HEK293 (cell line): ENCODE measurements at regions not wholly inside any gene's neighbourhood (a gene's known extent, or its start where the extent isn't known, plus 50 kb on each side); places are given as distances from the start of the nearest gene placed in this dataset.

Source experiments
- MZF1 ChIP-seq: fragments of 450-650 bp; formaldehyde crosslinking; IDR thresholded peaks from 2 replicates; pipeline ENCODE4 v1.5.1; 2017; ENCODE audit warnings: missing biosample characterization, missing genetic modification characterization, borderline replicate concordance
- YY1 ChIP-seq: fragments of 450-650 bp; formaldehyde crosslinking; IDR thresholded peaks from 2 replicates; pipeline ENCODE4 v1.5.1; 2018; ENCODE audit warnings: missing biosample characterization, missing genetic modification characterization
- ZNF596 ChIP-seq: fragments of 450-650 bp; IDR thresholded peaks from 2 replicates; pipeline ENCODE4 v1.5.0; 2018; ENCODE audit warnings: missing biosample characterization, mild to moderate bottlenecking, missing genetic modification characterization, moderate library complexity
- TF ChIP-seq, protein P1 (sequence below): fragments of 450-650 bp; formaldehyde crosslinking; IDR thresholded peaks from 2 replicates; pipeline ENCODE4 v1.5.1; 2016; ENCODE audit warnings: missing biosample characterization, missing genetic modification characterization
- TF ChIP-seq, protein P2 (sequence below): fragments of 450-650 bp; formaldehyde crosslinking; IDR thresholded peaks from 2 replicates; pipeline ENCODE4 v1.5.1; 2017; ENCODE audit warnings: missing biosample characterization, missing genetic modification characterization
- TF ChIP-seq, protein P3 (sequence below): fragments of 450-650 bp; formaldehyde crosslinking; IDR thresholded peaks from 2 replicates; pipeline ENCODE4 v1.5.1; 2016; ENCODE audit warnings: missing biosample characterization, missing genetic modification characterization, borderline replicate concordance
- TF ChIP-seq, protein P4 (sequence below): fragments of 450-650 bp; formaldehyde crosslinking; IDR thresholded peaks from 2 replicates; pipeline ENCODE4 v1.5.1; 2016; ENCODE audit warnings: missing biosample characterization, missing genetic modification characterization

DNA sequence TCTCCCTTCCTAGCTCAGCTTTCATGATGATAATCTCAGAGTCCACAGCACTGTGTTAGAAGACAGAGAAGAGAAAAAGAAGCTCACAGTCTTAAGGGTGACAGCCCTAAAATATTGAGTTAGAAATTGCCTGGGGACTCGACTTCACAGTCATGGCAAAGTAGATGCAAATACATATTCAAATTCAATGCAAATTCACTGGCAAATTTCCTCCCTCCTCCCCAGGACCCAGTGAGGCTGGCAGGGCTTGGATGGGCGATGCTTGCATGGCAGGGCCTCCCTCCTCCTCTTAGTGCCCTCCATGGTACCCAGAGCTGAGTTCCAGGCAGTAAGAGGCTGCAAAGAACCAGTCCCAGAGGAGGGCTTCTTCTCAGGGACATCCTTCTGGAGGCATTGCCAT, 115.6 kb upstream of the UQCRFS1 start:
- TF ChIP-seq YY1 (tag by site-specific recombination) (no peak), MZF1 (tag by site-specific recombination) (no peak), ZNF596 (tag by site-specific recombination) (no peak)
- TF ChIP-seq, protein P1, sequence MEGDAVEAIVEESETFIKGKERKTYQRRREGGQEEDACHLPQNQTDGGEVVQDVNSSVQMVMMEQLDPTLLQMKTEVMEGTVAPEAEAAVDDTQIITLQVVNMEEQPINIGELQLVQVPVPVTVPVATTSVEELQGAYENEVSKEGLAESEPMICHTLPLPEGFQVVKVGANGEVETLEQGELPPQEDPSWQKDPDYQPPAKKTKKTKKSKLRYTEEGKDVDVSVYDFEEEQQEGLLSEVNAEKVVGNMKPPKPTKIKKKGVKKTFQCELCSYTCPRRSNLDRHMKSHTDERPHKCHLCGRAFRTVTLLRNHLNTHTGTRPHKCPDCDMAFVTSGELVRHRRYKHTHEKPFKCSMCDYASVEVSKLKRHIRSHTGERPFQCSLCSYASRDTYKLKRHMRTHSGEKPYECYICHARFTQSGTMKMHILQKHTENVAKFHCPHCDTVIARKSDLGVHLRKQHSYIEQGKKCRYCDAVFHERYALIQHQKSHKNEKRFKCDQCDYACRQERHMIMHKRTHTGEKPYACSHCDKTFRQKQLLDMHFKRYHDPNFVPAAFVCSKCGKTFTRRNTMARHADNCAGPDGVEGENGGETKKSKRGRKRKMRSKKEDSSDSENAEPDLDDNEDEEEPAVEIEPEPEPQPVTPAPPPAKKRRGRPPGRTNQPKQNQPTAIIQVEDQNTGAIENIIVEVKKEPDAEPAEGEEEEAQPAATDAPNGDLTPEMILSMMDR (tag by site-specific recombination) = no peak
- TF ChIP-seq, protein P2, sequence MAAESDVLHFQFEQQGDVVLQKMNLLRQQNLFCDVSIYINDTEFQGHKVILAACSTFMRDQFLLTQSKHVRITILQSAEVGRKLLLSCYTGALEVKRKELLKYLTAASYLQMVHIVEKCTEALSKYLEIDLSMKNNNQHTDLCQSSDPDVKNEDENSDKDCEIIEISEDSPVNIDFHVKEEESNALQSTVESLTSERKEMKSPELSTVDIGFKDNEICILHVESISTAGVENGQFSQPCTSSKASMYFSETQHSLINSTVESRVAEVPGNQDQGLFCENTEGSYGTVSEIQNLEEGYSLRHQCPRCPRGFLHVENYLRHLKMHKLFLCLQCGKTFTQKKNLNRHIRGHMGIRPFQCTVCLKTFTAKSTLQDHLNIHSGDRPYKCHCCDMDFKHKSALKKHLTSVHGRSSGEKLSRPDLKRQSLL (tag by site-specific recombination) = no peak
- TF ChIP-seq, protein P3, sequence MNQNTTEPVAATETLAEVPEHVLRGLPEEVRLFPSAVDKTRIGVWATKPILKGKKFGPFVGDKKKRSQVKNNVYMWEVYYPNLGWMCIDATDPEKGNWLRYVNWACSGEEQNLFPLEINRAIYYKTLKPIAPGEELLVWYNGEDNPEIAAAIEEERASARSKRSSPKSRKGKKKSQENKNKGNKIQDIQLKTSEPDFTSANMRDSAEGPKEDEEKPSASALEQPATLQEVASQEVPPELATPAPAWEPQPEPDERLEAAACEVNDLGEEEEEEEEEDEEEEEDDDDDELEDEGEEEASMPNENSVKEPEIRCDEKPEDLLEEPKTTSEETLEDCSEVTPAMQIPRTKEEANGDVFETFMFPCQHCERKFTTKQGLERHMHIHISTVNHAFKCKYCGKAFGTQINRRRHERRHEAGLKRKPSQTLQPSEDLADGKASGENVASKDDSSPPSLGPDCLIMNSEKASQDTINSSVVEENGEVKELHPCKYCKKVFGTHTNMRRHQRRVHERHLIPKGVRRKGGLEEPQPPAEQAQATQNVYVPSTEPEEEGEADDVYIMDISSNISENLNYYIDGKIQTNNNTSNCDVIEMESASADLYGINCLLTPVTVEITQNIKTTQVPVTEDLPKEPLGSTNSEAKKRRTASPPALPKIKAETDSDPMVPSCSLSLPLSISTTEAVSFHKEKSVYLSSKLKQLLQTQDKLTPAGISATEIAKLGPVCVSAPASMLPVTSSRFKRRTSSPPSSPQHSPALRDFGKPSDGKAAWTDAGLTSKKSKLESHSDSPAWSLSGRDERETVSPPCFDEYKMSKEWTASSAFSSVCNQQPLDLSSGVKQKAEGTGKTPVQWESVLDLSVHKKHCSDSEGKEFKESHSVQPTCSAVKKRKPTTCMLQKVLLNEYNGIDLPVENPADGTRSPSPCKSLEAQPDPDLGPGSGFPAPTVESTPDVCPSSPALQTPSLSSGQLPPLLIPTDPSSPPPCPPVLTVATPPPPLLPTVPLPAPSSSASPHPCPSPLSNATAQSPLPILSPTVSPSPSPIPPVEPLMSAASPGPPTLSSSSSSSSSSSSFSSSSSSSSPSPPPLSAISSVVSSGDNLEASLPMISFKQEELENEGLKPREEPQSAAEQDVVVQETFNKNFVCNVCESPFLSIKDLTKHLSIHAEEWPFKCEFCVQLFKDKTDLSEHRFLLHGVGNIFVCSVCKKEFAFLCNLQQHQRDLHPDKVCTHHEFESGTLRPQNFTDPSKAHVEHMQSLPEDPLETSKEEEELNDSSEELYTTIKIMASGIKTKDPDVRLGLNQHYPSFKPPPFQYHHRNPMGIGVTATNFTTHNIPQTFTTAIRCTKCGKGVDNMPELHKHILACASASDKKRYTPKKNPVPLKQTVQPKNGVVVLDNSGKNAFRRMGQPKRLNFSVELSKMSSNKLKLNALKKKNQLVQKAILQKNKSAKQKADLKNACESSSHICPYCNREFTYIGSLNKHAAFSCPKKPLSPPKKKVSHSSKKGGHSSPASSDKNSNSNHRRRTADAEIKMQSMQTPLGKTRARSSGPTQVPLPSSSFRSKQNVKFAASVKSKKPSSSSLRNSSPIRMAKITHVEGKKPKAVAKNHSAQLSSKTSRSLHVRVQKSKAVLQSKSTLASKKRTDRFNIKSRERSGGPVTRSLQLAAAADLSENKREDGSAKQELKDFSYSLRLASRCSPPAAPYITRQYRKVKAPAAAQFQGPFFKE = no peak
- TF ChIP-seq, protein P4, sequence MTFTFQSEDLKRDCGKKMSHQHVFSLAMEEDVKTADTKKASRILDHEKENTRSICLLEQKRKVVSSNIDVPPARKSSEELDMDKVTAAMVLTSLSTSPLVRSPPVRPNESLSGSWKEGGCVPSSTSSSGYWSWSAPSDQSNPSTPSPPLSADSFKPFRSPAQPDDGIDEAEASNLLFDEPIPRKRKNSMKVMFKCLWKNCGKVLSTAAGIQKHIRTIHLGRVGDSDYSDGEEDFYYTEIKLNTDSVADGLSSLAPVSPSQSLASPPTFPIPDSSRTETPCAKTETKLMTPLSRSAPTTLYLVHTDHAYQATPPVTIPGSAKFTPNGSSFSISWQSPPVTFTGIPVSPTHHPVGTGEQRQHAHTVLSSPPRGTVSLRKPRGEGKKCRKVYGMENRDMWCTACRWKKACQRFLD = no peak
